HG03521 (cell line): ENCODE measurements at regions not wholly inside any gene's neighbourhood (a gene's known extent, or its start where the extent isn't known, plus 50 kb on each side); places are given as distances from the start of the nearest gene placed in this dataset.

Experiments
- ATAC-seq: cut with Tn5 transposase; IDR thresholded peaks from one replicate; pipeline ENCODE4 v1.9.1; 2021; ENCODE audit warnings: mild to moderate bottlenecking, moderate library complexity; ENCODE audit not compliant: unreplicated experiment

DNA sequence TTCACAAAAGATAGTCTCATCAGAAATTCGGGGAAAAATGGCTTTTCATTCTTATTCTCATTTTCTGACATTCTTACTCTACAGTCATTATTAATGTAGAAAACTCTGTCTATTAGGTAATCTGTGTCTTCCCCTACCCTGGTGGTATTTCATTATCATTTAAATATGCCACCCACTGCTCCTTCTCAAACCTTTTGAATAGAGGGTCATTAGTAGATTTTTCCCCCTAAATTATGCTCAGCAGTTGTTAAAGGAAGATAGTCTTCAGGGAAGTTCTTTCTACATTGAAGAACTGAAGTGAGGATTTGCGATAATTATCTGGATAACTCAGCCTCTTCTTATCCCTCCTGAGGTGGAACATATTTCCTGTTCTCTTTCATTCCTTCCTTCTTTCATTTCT lies 989.5 kb upstream of the RBFOX1 start:
- no peak for ATAC-seq

DNA sequence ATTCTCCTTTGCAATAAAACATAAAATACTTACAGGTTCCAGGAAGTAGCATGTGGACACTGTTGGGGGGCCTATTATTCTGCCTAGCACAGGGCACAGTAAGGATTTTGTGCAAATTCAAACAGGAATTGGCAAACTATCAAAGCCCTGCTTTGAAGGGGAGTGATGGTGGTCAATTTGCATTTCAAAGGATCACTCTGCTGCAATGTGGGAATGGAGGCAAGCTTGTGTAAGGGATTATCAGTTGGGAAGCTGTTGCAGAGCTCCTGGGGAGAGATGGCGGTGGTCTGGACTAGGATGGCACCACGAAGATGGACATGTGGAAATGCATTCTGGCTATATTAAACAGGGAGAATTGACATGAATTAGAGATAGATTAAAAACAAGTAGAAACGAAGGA lies 990.7 kb upstream of the RBFOX1 start:
- no peak for ATAC-seq

DNA sequence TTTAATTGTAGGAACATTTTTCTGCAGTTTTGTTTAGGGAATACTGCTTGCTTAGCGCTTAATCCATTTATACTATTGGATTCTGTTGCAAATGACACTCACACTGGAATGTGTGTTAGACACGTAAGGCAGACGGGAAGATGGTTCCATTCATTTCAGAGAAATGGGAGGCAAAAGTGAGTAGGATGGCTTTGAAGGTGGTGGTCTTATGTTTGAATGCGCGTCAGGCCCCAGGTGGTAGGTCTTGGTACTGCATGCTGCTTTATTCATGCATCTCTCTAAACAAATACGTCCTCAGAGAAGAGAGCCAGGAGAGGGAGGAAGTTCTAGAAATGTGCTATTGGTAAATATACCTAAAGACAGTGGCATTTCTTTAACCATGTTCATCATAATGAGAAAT lies 997.6 kb upstream of the RBFOX1 start:
- ATAC-seq = no peak

DNA sequence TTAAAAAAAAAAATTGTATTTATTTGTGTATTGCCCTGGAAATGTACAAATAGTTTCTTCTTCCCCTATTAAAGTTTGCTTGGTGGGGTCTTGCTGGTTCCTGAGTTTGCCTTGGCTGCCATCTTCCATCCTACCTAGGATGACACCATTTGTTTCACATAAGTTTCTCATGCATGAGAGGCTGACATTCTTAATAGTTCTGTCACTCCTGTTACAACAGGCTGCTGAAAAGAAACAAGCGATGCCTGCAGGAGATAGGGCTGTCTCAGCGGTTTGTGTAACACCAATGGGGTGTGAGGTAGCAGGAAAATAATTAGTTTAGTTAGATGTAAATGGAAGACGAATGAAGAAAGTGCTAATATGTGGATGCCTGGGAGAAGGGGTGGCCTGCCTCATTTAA lies 1000.9 kb upstream of the RBFOX1 start:
- ATAC-seq = no peak

- ATAC-seq = no peak
These were observed 1014.7 kb upstream of the RBFOX1 start for GRCh38 chr16:6317934-6318333.

- no peak for ATAC-seq
These were observed 1023.4 kb upstream of the RBFOX1 start for GRCh38 chr16:6309271-6309670.

GRCh38 chr16:6308176-6308575 lies 1024.5 kb upstream of the RBFOX1 start:
- no peak for ATAC-seq

DNA sequence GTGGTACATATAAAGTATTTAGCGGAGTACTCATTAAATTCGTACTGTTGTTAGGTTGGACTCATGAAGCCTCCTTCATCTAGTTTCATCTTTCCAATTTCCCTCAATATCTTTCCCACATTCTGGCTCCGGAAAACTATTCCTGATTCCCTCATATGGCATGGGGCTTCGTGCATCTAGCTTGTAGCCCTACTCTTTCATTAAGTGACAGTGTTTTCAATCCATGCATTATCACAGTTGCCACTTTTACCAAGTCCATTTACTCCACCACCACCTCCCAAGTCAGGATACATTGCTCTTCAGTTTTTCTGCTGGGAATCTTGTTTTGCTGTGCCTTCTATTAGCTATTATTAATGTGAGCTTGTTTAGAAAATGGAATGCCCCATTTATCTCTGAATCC lies 1032.1 kb upstream of the RBFOX1 start:
- no peak for ATAC-seq

- ATAC-seq = no peak
These were observed 1034.8 kb upstream of the RBFOX1 start for GRCh38 chr16:6297666-6298410.

- no peak for ATAC-seq
These were observed 1046.5 kb upstream of the RBFOX1 start for GRCh38 chr16:6286176-6286575.

- no peak for ATAC-seq
These were observed 1047.9 kb upstream of the RBFOX1 start for GRCh38 chr16:6284731-6285130.

DNA sequence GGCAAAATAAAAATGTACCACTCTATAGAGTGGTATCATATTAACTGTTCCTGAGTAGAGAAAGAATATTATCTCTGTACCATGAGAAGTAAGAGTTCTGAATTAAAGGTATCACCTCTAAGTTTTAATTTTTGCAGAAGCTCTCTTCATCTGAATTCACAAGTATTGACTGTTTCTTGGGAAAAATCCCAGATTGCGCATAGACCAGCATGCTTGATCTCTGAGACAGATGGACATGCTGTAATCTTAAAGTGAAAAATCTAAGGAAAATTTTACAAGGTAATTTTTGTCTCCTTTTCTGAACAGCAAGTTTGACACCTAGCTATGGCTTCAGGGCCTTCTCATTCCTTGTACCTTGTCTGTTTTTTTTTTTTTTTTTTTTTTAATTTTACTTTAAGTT lies 1050.7 kb upstream of the RBFOX1 start:
- no peak for ATAC-seq

DNA sequence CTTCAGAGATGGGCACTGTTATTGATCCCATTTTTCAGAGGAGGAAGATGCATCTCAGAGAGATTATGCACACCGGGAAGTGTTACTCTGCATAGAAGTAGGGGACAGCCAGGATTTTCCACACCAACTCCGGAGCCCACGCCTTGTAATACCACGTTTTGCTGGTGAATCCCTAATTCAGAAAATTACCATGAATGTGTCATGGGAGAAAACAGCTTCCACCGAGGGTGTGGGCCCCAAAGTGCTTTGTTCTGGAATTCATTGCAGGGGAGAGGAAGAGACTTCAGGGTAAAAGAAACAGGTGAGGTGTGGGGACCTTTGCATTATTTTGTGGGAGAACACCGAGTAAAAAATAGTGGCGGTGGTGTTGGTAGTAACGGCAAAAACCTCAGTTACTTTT lies 1051.4 kb upstream of the RBFOX1 start:
- no peak for ATAC-seq

GRCh38 chr16:6280055-6280454 lies 1052.6 kb upstream of the RBFOX1 start:
- no peak for ATAC-seq

DNA sequence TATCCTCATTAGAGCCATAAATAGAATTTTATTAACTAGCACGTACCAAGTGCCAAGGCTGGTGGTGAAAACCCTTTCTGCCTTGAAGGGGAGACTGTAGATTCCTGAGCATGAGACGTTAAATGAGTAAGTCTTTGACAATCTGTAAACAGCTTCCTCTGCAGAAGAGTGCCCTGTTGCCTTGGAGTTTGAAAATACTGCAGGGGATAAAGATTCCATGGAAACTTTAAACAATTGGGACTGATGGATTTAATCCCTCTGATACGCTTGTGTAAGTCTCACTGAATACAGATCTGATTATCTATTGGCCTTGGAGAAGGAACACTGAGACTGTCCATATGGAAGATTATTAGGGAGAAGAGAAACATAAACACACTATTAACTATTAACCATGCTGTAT lies 1053.4 kb upstream of the RBFOX1 start:
- no peak for ATAC-seq

GRCh38 chr16:6274351-6274750 lies 1058.3 kb upstream of the RBFOX1 start:
- ATAC-seq = no peak

DNA sequence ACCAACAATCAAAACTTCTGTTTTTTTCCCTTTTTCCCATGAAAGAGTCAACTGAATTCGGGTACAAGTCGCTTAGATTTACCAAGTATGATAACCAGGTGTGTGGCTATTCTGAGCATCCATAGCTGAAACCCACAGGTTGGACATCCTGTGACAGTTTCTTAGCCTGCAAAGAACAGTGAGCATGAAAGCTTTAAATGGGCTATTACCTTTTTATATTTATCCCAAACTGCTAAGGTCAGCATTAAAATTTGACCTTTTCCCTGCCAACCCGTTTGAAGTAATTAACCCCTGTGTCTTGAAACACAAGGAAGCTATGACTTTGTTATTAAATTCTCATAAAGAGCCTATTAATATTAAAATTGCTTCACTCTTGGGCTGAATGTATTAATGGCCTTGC lies 1065.0 kb upstream of the RBFOX1 start:
- no peak for ATAC-seq

DNA sequence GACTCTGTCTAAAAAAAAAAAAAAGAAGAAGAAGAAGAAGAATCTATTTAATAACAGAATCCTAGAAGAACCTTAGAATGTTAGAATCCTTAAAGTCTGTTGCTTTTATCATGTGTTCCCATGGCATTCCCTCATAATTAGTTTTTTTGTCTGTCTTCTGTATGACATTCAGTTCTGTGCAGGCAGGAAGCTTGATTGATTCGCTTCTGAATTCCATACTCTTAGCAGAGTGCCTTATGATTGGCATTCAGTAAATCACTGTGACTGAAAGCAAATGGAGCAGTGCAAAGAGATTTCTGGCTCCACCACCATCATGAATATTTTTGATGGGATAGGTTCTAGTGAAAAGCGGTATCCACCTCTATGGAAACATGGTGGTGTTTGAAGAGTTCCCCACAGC lies 1065.9 kb upstream of the RBFOX1 start:
- ATAC-seq = no peak

- no peak for ATAC-seq
These were observed 1066.7 kb upstream of the RBFOX1 start for GRCh38 chr16:6265968-6266367.

DNA sequence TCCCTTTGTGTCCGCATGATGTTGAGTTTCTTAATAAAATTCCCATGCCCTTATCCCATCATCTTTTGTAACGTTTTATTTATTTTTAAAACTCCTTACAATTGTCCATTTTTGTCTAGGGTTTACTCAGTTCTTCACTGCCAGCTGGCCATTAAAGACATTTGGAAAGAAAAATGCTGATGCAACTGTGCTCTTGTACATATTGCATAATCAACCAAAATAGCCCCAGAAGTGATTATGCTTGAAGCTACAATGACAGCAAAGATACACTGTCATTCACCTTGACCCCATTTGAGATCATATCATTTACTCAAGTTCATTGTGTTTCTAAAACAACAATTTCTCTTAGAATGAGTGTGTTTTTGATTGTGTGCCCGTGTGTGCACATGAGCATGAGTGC lies 1074.6 kb upstream of the RBFOX1 start:
- ATAC-seq = no peak

DNA sequence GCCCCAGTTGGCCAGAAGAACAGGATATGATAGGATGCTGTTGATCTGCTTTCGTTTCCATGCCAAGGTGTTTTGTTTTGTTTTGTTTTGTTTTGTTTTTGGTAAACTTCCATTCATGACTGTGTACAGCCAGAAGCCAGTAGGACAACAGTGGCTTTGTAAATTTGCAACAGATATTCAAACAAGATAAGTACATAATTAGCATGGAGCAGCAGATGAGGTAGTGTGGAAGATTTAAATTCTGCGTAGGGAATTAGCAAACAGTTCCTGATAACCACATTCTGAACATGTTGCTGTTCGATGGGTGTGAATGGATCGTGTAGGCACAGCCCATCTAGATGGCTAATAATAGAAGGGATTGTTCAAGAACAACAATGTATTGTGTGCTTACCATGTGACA lies 1080.1 kb upstream of the RBFOX1 start:
- ATAC-seq = no peak

- ATAC-seq = no peak
These were observed 1082.1 kb upstream of the RBFOX1 start for GRCh38 chr16:6250511-6250910.

DNA sequence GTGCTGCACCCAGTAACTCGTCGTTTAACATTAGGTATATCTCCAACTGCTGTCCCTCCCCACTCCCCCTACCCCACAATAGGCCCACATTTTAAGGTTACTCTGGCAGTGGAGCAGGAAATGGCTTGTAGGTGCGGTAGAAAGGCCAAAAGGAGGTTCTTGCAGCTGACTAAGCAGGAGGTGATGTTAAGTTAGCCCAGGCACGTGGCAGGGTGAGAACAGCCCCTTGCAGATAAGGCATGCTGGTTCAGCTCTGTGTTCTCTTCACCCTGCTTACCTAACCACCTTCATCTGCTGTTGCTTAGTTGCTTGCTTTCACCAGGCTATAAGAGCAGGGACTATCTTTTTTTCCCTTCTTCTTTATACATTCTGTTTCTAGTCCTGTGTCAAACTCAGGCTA lies 1082.8 kb upstream of the RBFOX1 start:
- no peak for ATAC-seq
